ENCODE measurements at regions not wholly inside any gene's neighbourhood (a gene's known extent, or its start where the extent isn't known, plus 50 kb on each side); places are given as distances from the start of the nearest gene placed in this dataset.

- TF ChIP-seq, protein P1, sequence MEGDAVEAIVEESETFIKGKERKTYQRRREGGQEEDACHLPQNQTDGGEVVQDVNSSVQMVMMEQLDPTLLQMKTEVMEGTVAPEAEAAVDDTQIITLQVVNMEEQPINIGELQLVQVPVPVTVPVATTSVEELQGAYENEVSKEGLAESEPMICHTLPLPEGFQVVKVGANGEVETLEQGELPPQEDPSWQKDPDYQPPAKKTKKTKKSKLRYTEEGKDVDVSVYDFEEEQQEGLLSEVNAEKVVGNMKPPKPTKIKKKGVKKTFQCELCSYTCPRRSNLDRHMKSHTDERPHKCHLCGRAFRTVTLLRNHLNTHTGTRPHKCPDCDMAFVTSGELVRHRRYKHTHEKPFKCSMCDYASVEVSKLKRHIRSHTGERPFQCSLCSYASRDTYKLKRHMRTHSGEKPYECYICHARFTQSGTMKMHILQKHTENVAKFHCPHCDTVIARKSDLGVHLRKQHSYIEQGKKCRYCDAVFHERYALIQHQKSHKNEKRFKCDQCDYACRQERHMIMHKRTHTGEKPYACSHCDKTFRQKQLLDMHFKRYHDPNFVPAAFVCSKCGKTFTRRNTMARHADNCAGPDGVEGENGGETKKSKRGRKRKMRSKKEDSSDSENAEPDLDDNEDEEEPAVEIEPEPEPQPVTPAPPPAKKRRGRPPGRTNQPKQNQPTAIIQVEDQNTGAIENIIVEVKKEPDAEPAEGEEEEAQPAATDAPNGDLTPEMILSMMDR (IDR thresholded peaks at IDR 0.05): no peak
- no peak for TF ChIP-seq POLR2A (IDR thresholded peaks at IDR 0.05)
These were observed 156.9 kb upstream of the MYCN start for GRCh38 chr2:15783489-15783888.

All from body of pancreas (tissue), 4 donors.